PC-3 (cell line): ENCODE measurements at regions not wholly inside any gene's neighbourhood (a gene's known extent, or its start where the extent isn't known, plus 50 kb on each side); places are given as distances from the start of the nearest gene placed in this dataset.

Experiments used
- CTCF ChIP-seq: fragments of 300-600 bp; sonication (generic); conservative IDR thresholded peaks from 2 replicates; pipeline ENCODE4 v1.5.1; 2017; ENCODE audit warnings: antibody characterized with exemption, low read depth, mild to moderate bottlenecking, low read length
- EZH2 ChIP-seq: fragments of 300-600 bp; sonication (generic); IDR thresholded peaks from one replicate; pipeline ENCODE4 v1.6.1; 2017; ENCODE audit warnings: antibody characterized with exemption, mild to moderate bottlenecking, low read length; ENCODE audit not compliant: unreplicated experiment

GRCh38 chr9:27844797-27845196 lies 271.5 kb upstream of the C9orf72 start:
- no peak for TF ChIP-seq CTCF
- TF ChIP-seq EZH2, result no peak
